ENCODE measurements at regions not wholly inside any gene's neighbourhood (a gene's known extent, or its start where the extent isn't known, plus 50 kb on each side); places are given as distances from the start of the nearest gene placed in this dataset.

DNA sequence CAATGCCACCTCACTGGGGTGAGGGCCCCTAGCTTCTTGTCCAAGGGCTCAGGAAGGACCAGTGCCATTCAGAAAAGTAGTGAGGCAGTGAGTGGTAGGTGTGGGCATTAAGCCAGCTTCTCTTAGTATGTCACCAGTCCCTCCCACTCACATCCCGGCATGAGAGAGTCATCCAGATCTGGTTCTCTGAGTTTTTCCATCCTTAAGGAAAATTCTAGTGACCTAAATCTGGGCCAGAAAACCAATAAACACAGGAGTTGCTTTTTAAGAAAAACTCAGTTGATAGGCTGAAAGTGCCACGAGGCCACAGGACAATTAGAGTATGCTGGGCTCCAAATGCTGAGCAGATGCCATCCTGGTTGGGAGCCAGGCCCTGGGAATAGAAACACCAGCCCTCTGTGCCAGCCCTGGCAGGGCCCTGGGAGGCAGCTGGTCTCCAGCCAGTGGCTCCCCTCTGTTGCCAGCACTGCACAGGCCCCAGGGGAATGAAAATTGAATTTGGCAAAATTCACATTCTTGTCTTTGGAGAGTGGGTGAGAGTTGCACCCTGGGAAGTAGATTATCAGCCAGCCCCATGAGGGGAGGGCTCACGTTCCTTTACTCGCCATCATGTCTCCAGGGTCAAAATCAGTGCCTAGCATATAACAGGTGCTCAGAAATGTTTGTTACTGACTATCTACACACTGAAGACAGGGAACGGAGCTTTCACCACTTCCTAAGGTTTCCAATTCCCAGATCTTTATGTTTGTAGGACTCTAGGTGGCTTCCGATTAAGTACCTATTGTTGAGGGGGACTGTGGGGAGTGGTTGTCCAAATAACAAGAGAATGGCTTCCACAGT is 52.8 kb downstream of the FAM43A start:
- Mint-ChIP-seq H3K27me3 (peaks cover 14% of the 10 kb centered on the region), H3K36me3 (ENCODE audit: low read depth) (no peaks in the 10 kb centered on the region)

DNA sequence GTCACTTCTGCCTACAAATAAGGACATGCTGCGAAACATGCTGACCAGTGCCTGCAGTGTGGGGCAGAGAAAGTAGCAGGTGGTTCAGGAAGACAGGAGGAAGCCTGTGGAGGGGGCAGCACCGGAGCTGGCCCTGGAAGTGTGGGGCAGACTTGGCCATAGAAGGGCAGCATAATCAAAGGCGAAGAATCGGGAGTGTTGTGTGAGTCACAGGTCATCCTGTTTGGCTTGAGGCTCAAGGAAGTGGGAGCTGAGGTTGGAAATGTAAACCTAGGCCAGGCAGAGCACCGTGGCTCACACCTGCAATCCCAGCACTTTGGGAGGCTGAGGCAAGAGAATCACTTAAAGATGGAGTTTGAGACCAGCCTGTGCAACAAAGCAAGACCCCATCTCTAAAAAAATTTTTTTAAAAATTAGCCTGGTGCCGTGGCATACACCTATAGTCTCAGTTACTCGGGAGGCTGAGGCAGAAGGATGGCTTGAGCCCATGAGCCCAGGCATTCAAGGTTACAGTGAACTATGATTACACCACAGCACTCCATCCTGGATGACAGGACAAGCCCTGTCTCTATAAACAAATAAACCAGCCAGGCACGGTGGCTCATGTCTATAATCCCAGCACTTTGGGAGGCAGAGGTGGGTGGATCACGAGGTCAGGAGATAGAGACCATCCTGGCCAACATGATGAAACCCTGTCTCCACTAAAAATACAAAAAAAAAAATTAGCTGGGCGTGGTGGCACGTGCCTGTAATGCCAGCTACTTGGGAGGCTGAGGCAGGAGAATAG is 54.0 kb downstream of the FAM43A start:
- H3K27me3 Mint-ChIP-seq = peaks cover 17% of the 10 kb centered on the region
- no peak overlapping the region for H3K27ac Mint-ChIP-seq
- H3K9me3 Mint-ChIP-seq = no peaks in the 10 kb centered on the region
- no peak overlapping the region for H3K4me3 Mint-ChIP-seq
- H3K36me3 Mint-ChIP-seq (ENCODE audit: low read depth) = no peaks in the 10 kb centered on the region
- H3K4me1 Mint-ChIP-seq (ENCODE audit: low read depth) = peaks cover 5% of the 10 kb centered on the region

More for the DNA sequence above, 52.8 kb downstream of the FAM43A start:
- Mint-ChIP-seq H3K4me1 (ENCODE audit: low read depth) (peaks cover 5% of the 10 kb centered on the region), H3K4me3 (no peak overlapping the region), H3K9me3 (no peaks in the 10 kb centered on the region), H3K27ac (no peak overlapping the region)

DNA sequence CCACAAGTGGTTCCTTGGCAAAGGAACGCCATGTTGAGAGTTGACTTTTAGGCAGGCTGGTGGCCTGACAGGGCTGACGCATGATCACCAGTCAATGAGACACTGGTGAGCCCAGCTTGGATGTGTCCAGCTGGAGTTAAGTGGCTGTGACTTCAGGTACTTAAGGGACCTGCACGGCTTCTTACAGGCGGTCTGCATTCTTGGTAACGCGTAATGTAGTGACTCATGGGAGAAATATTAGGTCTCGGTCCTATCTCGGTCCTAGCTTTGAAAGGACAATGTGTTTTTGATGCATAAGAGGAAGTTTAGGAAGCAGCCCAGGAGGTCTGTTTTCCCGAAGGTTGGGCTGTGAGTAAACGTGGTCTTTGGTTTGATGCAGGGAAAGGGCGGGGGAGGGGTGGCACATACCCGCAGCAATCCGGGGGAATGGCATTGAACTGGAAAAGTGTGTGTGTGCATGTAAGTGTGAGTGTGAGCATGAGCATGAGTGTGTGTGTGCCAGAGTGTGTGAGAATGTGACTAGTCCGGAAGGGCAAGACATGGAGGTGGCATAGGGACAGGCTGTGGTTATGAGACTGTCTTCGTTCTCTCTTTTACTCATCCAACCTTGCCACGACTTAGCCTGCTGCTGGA is 55.3 kb downstream of the FAM43A start:
- Mint-ChIP-seq H3K4me1 (ENCODE audit: low read depth) (peaks cover 5% of the 10 kb centered on the region), H3K27ac (peak overlapping the region; percentile 24), H3K4me3 (no peak overlapping the region), H3K36me3 (ENCODE audit: low read depth) (no peaks in the 10 kb centered on the region), H3K9me3 (no peaks in the 10 kb centered on the region), H3K27me3 (peaks cover 17% of the 10 kb centered on the region)

DNA sequence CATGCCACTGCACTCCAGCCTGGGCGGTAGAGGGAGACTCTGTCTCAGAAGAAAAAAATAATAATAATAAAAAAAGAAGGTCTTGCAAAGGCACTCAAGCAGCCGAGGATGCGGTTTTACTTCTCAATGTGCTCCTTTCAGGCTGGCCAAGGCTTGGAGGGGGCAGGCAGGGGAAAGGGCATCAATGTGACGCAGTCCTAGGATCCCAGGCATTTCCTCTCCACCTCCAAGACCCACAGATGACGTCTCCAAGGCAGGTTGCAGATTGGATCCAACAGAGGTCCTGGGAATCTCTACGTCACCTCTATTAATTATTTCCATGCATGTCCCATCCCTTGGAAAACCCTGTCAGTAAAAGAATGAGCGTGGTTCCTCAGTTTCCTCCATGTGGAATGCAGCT is 56.2 kb downstream of the FAM43A start:
- Mint-ChIP-seq H3K4me1 (ENCODE audit: low read depth) (peaks cover 5% of the 10 kb centered on the region), H3K36me3 (ENCODE audit: low read depth) (no peaks in the 10 kb centered on the region), H3K27ac (no peak overlapping the region), H3K9me3 (no peaks in the 10 kb centered on the region), H3K4me3 (no peak overlapping the region), H3K27me3 (peaks cover 17% of the 10 kb centered on the region)

DNA sequence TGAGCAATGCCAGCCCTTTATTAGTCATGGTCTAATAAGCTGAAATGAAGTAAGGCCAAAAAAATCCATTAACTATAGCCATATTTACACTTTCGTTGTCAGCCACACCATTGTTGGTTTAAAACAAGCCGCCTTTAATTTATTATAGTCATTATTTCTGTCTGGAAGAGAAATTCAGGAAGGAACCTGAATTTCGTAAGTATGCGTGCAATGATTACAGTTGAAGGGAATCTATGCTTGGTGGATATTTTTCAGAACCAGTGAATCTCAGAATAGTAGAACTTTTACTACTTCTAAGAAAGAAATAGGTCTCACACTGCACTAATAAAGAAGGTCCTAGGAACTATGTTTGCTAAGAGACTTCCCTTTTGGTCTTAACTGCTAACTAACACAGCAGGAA is 59.1 kb downstream of the FAM43A start:
- no peaks in the 10 kb centered on the region for H3K9me3 Mint-ChIP-seq
- peaks cover 17% of the 10 kb centered on the region for H3K27me3 Mint-ChIP-seq
- H3K27ac Mint-ChIP-seq = no peak overlapping the region
- H3K4me1 Mint-ChIP-seq (ENCODE audit: low read depth) = peaks cover 5% of the 10 kb centered on the region
- no peaks in the 10 kb centered on the region for H3K36me3 Mint-ChIP-seq (ENCODE audit: low read depth)
- H3K4me3 Mint-ChIP-seq = no peak overlapping the region

DNA sequence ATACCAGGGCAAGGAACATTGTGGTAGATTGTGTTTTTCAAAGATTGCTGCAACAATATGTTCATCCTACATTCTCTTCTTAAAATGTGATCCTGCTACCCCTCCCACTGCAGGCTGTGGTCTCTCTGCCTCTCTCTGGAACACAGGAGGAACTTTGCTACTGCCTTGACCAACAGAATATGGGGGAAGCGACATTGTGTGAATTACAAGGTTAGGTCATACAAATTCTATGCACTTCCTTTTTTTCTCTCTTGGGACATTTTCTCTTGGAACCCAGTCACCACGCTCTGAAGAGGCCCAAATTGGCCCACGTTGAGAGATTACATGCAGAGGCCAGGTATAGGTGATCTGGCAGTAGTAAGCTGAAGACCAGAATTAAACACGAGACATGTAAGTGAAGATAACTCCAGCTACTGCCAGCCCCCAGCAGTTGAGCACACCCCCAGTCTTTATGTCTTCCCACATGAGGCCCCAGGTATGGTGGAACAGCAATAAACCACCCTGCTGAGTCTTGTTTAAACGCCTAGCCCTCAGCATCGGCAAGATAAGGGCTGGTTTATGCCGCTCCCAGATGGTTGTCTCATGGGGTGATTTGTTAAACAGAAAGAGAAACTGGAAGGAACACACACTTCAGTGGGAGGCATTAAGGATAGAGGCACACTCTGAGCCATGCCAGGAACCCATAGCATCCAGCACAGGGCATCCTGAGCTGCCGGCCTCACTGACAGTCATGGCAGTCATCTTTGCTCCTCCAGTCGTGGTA is 59.9 kb downstream of the FAM43A start:
- H3K27ac Mint-ChIP-seq = no peak overlapping the region
- peaks cover 5% of the 10 kb centered on the region for H3K4me1 Mint-ChIP-seq (ENCODE audit: low read depth)

GRCh38 chr3:194748225-194748624 is 62.5 kb downstream of the FAM43A start:
- no peaks in the 10 kb centered on the region for H3K36me3 Mint-ChIP-seq (ENCODE audit: low read depth)
- H3K27ac Mint-ChIP-seq = no peak overlapping the region
- peaks cover 4% of the 10 kb centered on the region for H3K27me3 Mint-ChIP-seq
- H3K9me3 Mint-ChIP-seq = no peaks in the 10 kb centered on the region
- no peaks in the 10 kb centered on the region for H3K4me1 Mint-ChIP-seq (ENCODE audit: low read depth)
- H3K4me3 Mint-ChIP-seq = no peak overlapping the region

More for the DNA sequence above, 59.9 kb downstream of the FAM43A start:
- no peaks in the 10 kb centered on the region for H3K9me3 Mint-ChIP-seq
- peaks cover 17% of the 10 kb centered on the region for H3K27me3 Mint-ChIP-seq
- H3K36me3 Mint-ChIP-seq (ENCODE audit: low read depth) = no peaks in the 10 kb centered on the region
- H3K4me3 Mint-ChIP-seq = no peak overlapping the region

- no peaks in the 10 kb centered on the region for H3K36me3 Mint-ChIP-seq (ENCODE audit: low read depth)
- no peaks in the 10 kb centered on the region for H3K9me3 Mint-ChIP-seq
- no peaks in the 10 kb centered on the region for H3K4me1 Mint-ChIP-seq (ENCODE audit: low read depth)
- H3K27me3 Mint-ChIP-seq = no peaks in the 10 kb centered on the region
- no peak overlapping the region for H3K4me3 Mint-ChIP-seq
- H3K27ac Mint-ChIP-seq = no peak overlapping the region
Measured at GRCh38 chr3:194749631-194750490, 64.2 kb downstream of the FAM43A start.

- H3K27me3 Mint-ChIP-seq = no peaks in the 10 kb centered on the region
- H3K27ac Mint-ChIP-seq = no peak overlapping the region
- no peak overlapping the region for H3K4me3 Mint-ChIP-seq
- H3K4me1 Mint-ChIP-seq (ENCODE audit: low read depth) = no peaks in the 10 kb centered on the region
- no peaks in the 10 kb centered on the region for H3K9me3 Mint-ChIP-seq
- H3K36me3 Mint-ChIP-seq (ENCODE audit: low read depth) = no peaks in the 10 kb centered on the region
Measured at GRCh38 chr3:194750491-194750828, 64.8 kb downstream of the FAM43A start.

- Mint-ChIP-seq H3K36me3 (ENCODE audit: low read depth) (no peaks in the 10 kb centered on the region), H3K27ac (no peak overlapping the region), H3K4me1 (ENCODE audit: low read depth) (no peaks in the 10 kb centered on the region)
Measured at GRCh38 chr3:194755671-194756459, 70.2 kb downstream of the FAM43A start.

GRCh38 chr3:194756460-194756779 is 70.7 kb downstream of the FAM43A start:
- Mint-ChIP-seq H3K27me3 (peaks cover 3% of the 10 kb centered on the region), H3K36me3 (ENCODE audit: low read depth) (no peaks in the 10 kb centered on the region), H3K4me1 (ENCODE audit: low read depth) (no peaks in the 10 kb centered on the region), H3K4me3 (no peak overlapping the region), H3K9me3 (no peaks in the 10 kb centered on the region), H3K27ac (no peak overlapping the region)

More at GRCh38 chr3:194755671-194756459, 70.2 kb downstream of the FAM43A start:
- H3K27me3 Mint-ChIP-seq = peaks cover 3% of the 10 kb centered on the region
- no peak overlapping the region for H3K4me3 Mint-ChIP-seq
- H3K9me3 Mint-ChIP-seq = no peaks in the 10 kb centered on the region

GRCh38 chr3:194756791-194757325 is 71.2 kb downstream of the FAM43A start:
- Mint-ChIP-seq H3K9me3 (no peaks in the 10 kb centered on the region), H3K36me3 (ENCODE audit: low read depth) (no peaks in the 10 kb centered on the region), H3K4me1 (ENCODE audit: low read depth) (no peaks in the 10 kb centered on the region), H3K27ac (no peak overlapping the region), H3K4me3 (no peak overlapping the region), H3K27me3 (peaks cover 3% of the 10 kb centered on the region)

- Mint-ChIP-seq H3K36me3 (ENCODE audit: low read depth) (no peaks in the 10 kb centered on the region), H3K9me3 (no peaks in the 10 kb centered on the region), H3K27ac (no peak overlapping the region), H3K4me3 (no peak overlapping the region), H3K27me3 (peaks cover 3% of the 10 kb centered on the region), H3K4me1 (ENCODE audit: low read depth) (no peaks in the 10 kb centered on the region)
Measured at GRCh38 chr3:194757647-194758061, 72.0 kb downstream of the FAM43A start.
